Stimulated activated CD4-positive, alpha-beta T cell treated with anti-CD3 and anti-CD28 coated beads, Interleukin-1b, Interleukin-23, amount 100 ng/mL, for 48 hours (primary cell): ENCODE measurements at regions not wholly inside any gene's neighbourhood (a gene's known extent, or its start where the extent isn't known, plus 50 kb on each side); places are given as distances from the start of the nearest gene placed in this dataset.

Experiments used
- DNase-seq: peaks from one replicate; pipeline ENCODE4 v3.0.0-alpha.2; 2020

GRCh38 chr4:73001885-73002284 lies 67.6 kb downstream of the COX18 start:
- no peak for DNase-seq

GRCh38 chr4:72997409-72997808 lies 72.1 kb downstream of the COX18 start:
- no peak for DNase-seq

- no peak for DNase-seq
Measured at GRCh38 chr4:72994670-72995069, 74.8 kb downstream of the COX18 start.

- no peak for DNase-seq
Measured at GRCh38 chr4:72993876-72994275, 75.6 kb downstream of the COX18 start.

GRCh38 chr4:72991873-72992272 lies 77.6 kb downstream of the COX18 start:
- DNase-seq, result no peak

GRCh38 chr4:72987741-72988729 lies 81.5 kb downstream of the COX18 start:
- no peak for DNase-seq

GRCh38 chr4:72984351-72984750 lies 85.2 kb downstream of the COX18 start:
- DNase-seq, result peak; percentile 4

- DNase-seq, result no peak
Measured at GRCh38 chr4:72983709-72984108, 85.8 kb downstream of the COX18 start.

GRCh38 chr4:72977936-72978485 lies 91.5 kb downstream of the COX18 start:
- no peak for DNase-seq

GRCh38 chr4:72975488-72975784 lies 94.1 kb downstream of the COX18 start:
- DNase-seq, result no peak

GRCh38 chr4:72974694-72975487 lies 94.6 kb downstream of the COX18 start:
- no peak for DNase-seq

GRCh38 chr4:72971572-72971971 lies 97.9 kb downstream of the COX18 start:
- no peak for DNase-seq

- no peak for DNase-seq
Measured at GRCh38 chr4:72970756-72971155, 98.8 kb downstream of the COX18 start.

GRCh38 chr4:72969976-72970375 lies 99.5 kb downstream of the COX18 start:
- no peak for DNase-seq

- no peak for DNase-seq
Measured at GRCh38 chr4:72966652-72967051, 102.9 kb downstream of the COX18 start.

- no peak for DNase-seq
Measured at GRCh38 chr4:72959411-72959810, 110.1 kb downstream of the COX18 start.

GRCh38 chr4:72954811-72955210 lies 114.7 kb downstream of the COX18 start:
- DNase-seq, result no peak

- no peak for DNase-seq
Measured at GRCh38 chr4:72953571-72953970, 115.9 kb downstream of the COX18 start.

GRCh38 chr4:72951628-72952027 lies 117.9 kb downstream of the COX18 start:
- no peak for DNase-seq

- DNase-seq, result no peak
Measured at GRCh38 chr4:72951147-72951546, 118.4 kb downstream of the COX18 start.

- no peak for DNase-seq
Measured at GRCh38 chr4:72948080-72948479, 121.4 kb downstream of the COX18 start.

- DNase-seq, result no peak
Measured at GRCh38 chr4:72945719-72946336, 123.7 kb downstream of the COX18 start.

GRCh38 chr4:72942565-72942964 lies 127.0 kb downstream of the COX18 start:
- DNase-seq, result no peak
